ENCODE measurements at regions not wholly inside any gene's neighbourhood (a gene's known extent, or its start where the extent isn't known, plus 50 kb on each side); places are given as distances from the start of the nearest gene placed in this dataset.

DNA sequence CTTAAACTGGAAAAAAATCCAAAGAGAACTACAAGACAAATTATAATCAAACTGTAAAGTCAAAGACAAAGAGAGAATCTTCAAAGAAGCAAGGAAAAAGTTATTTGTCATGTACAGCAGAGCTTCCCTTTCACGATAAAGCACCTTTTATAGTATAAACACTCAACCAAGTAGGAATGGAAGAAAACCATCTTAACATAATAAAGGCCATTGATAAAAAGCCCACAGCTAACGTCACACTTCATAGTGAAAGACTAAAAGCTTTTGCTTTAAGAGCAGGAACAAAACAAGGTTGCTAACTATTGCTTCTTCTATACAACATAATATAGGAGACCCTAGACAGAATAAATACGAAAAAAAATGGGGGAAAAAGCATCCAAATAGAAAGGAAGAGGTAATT is 595.7 kb upstream of the POU3F4 start:
- no peak for DNase-seq

DNA sequence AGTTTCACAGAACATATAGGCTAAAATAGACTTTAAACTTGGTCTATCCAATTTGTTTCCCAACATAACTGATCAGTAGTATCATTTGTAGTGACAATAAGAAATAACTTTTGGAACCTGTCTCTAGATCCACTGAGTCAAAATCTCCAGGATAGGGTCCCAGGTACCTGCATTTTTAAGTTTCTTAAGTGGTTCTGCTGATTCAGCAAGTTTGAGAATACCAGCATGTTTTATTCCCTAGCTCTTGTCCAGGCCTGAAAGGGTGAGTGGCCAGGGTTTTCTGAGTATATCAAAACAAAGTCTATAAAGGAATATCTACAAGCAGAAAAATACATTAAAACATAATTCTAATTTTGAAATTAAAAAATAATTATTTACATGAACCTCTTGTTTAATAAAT is 573.1 kb upstream of the POU3F4 start:
- no peak for DNase-seq

DNA sequence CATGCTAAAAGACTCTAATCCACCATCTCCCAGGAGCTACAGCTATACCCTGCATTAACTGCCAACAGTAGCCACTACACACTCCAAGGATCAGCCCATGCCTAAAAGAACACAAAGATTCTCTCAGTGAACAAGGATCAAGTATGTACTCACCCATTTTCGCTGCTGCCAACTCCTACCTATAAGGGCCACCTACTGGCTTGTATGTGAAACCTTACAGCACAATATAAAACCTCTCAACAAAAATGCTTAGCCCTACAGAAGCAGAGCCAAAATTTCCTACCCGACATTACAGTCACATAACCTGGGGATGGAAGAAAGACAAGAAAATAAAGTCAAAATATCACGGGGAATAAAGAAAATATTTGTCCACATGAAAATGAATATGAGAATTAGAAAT is 562.8 kb upstream of the POU3F4 start:
- no peak for DNase-seq

DNA sequence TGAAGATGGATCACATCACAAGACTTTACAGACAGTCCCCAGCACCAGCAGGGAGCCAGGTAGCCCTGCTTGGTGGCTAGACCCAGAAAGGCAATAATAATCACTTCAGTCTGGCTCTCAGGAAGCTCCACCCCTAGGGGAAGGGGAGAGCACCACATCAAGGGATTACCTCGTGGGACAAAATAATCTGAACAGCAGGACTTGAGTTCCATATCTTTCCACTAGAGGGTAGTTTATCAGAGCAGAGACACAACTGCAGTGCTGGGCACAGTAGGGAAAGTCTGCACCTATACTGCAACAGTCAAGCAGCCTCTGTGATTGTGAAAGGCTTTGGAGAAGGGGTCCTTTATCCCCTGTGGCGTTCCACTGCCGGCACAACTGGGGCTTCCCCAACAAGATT is 547.0 kb upstream of the POU3F4 start:
- no peak for DNase-seq

DNA sequence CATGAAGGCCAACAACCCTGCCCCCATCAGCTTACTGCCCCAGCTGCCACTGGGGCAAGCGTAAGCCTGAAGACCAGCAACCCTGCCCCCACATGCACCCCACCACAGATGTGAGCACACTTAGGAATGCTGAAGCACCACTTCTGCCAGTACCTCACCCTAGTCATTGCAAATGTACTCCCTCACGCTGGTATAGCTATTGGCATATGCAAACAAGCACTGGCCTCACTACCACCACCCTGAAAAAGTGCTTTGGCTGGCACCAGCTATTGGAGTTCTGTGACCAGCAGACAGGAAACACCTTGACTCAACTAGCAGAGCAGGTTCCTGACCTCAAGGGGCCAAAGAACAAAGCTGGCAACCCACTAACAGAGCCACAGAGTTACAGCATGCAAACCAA is 534.4 kb upstream of the POU3F4 start:
- no peak for DNase-seq

DNA sequence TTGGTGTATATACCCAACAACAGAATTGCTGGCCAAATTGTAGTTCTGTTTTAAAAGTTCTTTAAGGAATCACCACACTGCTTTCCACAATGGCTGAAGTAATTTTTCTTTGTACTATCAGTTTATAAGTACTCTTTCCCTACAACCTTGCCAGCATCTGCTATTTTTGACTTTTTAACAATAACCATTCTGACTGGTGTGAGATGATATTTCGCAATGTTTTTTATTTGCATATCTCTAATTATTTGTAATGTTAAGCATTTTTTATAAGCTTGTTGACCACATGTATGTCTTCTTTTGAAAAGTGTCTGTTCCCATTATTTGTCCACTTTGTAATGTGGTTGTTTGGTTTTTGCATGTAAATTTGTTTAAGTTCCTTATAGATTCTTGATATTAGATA is 509.9 kb upstream of the POU3F4 start:
- no peak for DNase-seq

DNA sequence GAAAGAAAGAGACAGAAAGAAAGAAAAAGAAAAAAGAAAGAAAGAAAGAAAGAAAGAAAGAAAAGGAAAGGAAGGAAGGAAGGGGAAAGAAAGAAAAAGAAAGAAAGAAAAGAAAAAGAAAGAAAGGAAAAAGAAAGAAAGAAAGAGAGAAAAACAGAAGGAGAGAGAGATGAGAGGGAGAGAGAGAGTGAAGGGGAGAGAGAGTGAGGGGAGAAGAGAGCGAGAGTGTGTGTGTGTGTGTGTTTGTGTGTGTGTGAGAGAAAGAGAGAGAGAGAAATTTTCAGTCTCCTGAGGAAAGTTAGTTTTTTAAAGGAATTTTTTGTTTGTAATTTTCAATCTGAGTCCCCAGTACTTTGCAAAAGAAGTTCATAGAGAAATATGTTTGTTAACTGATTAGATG is 504.1 kb upstream of the POU3F4 start:
- no peak for DNase-seq

DNA sequence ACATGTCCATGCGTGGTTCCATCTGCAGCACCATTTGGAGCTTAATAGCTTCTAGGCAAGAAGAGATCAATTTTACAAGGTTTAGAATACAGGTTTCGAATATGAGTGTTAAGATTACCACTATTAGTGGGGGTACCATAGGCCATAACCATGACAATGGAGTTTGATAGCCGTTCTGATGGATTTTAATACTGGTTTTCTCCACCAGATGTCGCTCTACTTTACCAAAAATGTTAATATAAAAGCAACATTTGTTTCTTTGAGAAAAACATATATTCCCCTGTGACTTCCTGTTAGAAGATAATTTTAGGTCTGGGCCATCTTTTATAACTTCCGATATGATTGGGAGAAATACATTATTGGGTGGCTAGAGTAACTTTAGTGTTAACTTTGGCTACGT is 499.7 kb upstream of the POU3F4 start:
- DNase-seq = peak; percentile 7

DNA sequence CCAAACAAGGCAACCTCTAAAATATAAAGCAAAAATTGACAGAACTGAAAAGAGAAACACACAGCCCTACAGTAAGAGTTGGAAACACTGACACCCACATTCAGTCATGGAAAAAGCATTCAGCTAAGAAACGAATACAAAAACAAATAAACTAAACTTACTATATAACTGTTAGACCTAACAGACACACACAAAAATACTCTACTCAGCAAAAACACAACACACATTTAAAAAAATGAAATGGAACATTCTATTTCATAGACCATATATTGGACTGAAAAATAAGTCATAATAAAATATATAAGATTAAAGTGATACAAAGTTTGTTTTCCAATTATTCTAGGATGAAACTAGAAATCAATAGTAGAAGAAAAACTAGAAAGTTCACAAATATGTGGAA is 488.8 kb upstream of the POU3F4 start:
- no peak for DNase-seq

DNA sequence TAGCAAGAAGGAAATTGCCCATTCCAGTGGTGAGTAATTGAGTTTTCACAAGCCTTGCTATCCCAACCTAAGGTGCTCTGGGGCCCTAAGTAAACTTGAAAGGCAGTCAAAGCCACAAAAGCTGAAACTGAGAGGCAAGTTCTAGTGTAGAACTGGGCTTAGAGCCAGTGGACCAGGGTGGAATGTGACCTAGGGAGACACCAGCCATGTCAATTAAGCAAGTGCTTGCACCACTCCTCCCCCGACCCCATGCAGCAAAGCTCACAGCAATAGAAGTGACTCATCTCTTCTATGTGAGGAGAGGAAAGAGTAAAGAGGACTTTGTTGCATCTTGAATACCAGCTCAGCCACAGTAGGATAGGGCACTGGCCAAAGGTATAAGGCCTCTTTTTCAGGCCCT is 486.1 kb upstream of the POU3F4 start:
- DNase-seq = no peak

All from activated CD4-positive, alpha-beta T cell treated with anti-CD3 and anti-CD28 coated beads, Interleukin-2, amount 50 U/mL, for 16 hours (primary cell).